ENCODE measurements at regions not wholly inside any gene's neighbourhood (a gene's known extent, or its start where the extent isn't known, plus 50 kb on each side); places are given as distances from the start of the nearest gene placed in this dataset.

DNA sequence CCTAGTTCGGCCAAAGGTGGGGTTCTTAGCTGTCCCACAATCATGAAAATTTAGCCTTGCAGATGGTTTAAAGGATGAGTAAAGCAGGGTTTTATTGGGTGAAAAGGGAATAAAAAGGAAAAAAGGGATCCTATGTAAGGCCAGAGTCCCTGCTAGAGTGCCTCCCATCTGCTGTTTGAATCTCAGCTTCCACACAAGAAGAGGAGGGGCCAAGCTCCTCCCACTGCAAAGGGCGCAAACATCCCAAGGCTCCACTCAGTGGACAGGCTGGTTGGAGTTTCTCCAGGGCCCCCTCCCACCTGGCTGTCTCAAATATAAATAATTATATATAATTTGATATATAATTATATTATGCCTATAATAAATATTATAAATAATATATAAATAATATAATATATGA, 1272.1 kb upstream of the PCDH20 start:
- H3K4me3 ChIP-seq = no peak overlapping the region
- no peaks in the 10 kb centered on the region for H3K36me3 ChIP-seq
- no peak for DNase-seq (ENCODE audit: low spot score)
- no peaks in the 10 kb centered on the region for H3K9me3 ChIP-seq
- H3K4me1 ChIP-seq (replicated peaks) = no peaks in the 10 kb centered on the region
- H3K27me3 ChIP-seq (replicated peaks; ENCODE audit: insufficient read depth) = no peaks in the 10 kb centered on the region
- WGBS = 94% methylated on average over 2 of the region's 2 CpGs
- intact Hi-C loops (cut with DNase I) = no loop called here
- no peak overlapping the region for H3K27ac ChIP-seq
- TF ChIP-seq POLR2AphosphoS5 (IDR thresholded peaks at IDR 0.05) (no peak), CTCF (IDR thresholded peaks at IDR 0.05) (no peak), POLR2A (IDR thresholded peaks at IDR 0.05) (no peak)

GRCh38 chr13:62684359-62684758, 1268.7 kb upstream of the PCDH20 start:
- no peak overlapping the region for H3K4me3 ChIP-seq
- 61% methylated on average over 2 of the region's 2 CpGs for WGBS
- intact Hi-C loops (cut with DNase I) = no loop called here
- no peaks in the 10 kb centered on the region for H3K4me1 ChIP-seq (replicated peaks)
- DNase-seq (ENCODE audit: low spot score) = no peak
- H3K27me3 ChIP-seq (replicated peaks; ENCODE audit: insufficient read depth) = no peaks in the 10 kb centered on the region
- H3K9me3 ChIP-seq = no peaks in the 10 kb centered on the region
- H3K27ac ChIP-seq = no peak overlapping the region
- TF ChIP-seq POLR2A (IDR thresholded peaks at IDR 0.05) (no peak), CTCF (IDR thresholded peaks at IDR 0.05) (no peak)
- H3K36me3 ChIP-seq = no peaks in the 10 kb centered on the region

GRCh38 chr13:62682788-62683187, 1267.1 kb upstream of the PCDH20 start:
- no peaks in the 10 kb centered on the region for H3K4me1 ChIP-seq (replicated peaks)
- intact Hi-C loops (cut with DNase I) = no loop called here
- TF ChIP-seq POLR2A (IDR thresholded peaks at IDR 0.05) (no peak), POLR2AphosphoS5 (IDR thresholded peaks at IDR 0.05) (no peak), CTCF (IDR thresholded peaks at IDR 0.05) (no peak)
- H3K27me3 ChIP-seq (replicated peaks; ENCODE audit: insufficient read depth) = no peaks in the 10 kb centered on the region
- H3K4me3 ChIP-seq = no peak overlapping the region
- 70% methylated on average over 4 of the region's 4 CpGs for WGBS
- H3K9me3 ChIP-seq = no peaks in the 10 kb centered on the region
- no peak for DNase-seq (ENCODE audit: low spot score)
- no peaks in the 10 kb centered on the region for H3K36me3 ChIP-seq
- no peak overlapping the region for H3K27ac ChIP-seq

DNA sequence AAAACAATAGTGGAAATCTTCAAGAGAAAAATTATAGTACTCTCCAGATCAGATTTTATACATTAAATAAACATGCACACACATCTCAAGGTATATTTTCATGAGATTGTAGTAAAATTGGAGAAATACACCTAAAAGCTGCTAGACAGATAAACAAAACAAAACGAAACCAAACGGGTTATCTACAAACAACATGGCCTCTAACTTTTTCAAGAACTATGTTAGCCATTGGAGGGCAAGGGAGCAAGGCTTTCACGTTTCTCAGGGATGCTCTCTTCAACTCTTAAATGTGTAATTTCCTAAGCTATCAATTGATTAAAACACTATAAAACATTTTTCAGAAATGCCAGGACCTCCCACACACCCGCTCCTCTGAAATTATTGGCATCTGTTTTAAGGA, 1262.4 kb upstream of the PCDH20 start:
- Histone ChIP-seq H3K4me3 (no peak overlapping the region), H3K27me3 (replicated peaks; ENCODE audit: insufficient read depth) (no peaks in the 10 kb centered on the region), H3K4me1 (replicated peaks) (no peaks in the 10 kb centered on the region), H3K36me3 (no peaks in the 10 kb centered on the region), H3K9me3 (no peaks in the 10 kb centered on the region), H3K27ac (no peak overlapping the region)
- WGBS = 57% methylated on average over 4 of the region's 4 CpGs
- TF ChIP-seq POLR2AphosphoS5 (IDR thresholded peaks at IDR 0.05) (no peak), POLR2A (IDR thresholded peaks at IDR 0.05) (no peak), CTCF (IDR thresholded peaks at IDR 0.05) (no peak)
- intact Hi-C loops (cut with DNase I) = no loop called here
- DNase-seq (ENCODE audit: low spot score) = no peak

DNA sequence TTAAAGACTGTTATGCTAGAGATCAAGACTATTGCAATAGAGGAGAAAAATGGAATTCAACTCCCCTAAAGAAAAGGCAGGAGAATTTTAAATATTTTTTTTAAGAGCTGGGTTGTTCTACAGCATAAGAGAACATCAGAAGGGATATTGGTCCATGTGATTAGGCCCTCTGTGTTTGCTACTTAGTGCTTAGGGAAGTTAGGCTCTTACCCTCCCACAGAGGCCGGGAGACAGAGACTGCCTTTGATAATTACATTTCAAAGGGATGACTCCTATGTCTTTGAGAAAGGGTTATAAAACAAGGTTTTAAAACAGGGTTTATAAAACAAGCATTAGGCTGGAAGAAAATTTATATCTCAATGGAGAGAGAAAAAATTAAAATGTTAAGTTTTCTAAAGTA, 1248.1 kb upstream of the PCDH20 start:
- H3K4me3 ChIP-seq = no peak overlapping the region
- no peaks in the 10 kb centered on the region for H3K4me1 ChIP-seq (replicated peaks)
- H3K36me3 ChIP-seq = no peaks in the 10 kb centered on the region
- H3K27ac ChIP-seq = no peak overlapping the region
- TF ChIP-seq CTCF (IDR thresholded peaks at IDR 0.05) (no peak), POLR2A (IDR thresholded peaks at IDR 0.05) (no peak), POLR2AphosphoS5 (IDR thresholded peaks at IDR 0.05) (no peak)
- H3K9me3 ChIP-seq = no peaks in the 10 kb centered on the region
- intact Hi-C loops (cut with DNase I) = no loop called here
- WGBS = 45% methylated on average over 1 of the region's 1 CpG
- DNase-seq (ENCODE audit: low spot score) = no peak
- no peaks in the 10 kb centered on the region for H3K27me3 ChIP-seq (replicated peaks; ENCODE audit: insufficient read depth)

Data from prostate gland (tissue), 2 donors.